H9 (cell line): ENCODE measurements at regions not wholly inside any gene's neighbourhood (a gene's known extent, or its start where the extent isn't known, plus 50 kb on each side); places are given as distances from the start of the nearest gene placed in this dataset.

Experiments
- DNase-seq: peaks from one replicate; pipeline ENCODE4 v3.0.0-alpha.2; 2017
- H2AFZ ChIP-seq: one replicate; pipeline ENCODE4 v1.6.1; 2013; ENCODE audit warnings: mild to moderate bottlenecking, low read length, control low read depth, moderate library complexity
- H2AK5ac ChIP-seq: 2 replicates; pipeline ENCODE4 v1.6.1; 2013; ENCODE audit warnings: low read length, control low read depth, mixed read lengths; ENCODE audit not compliant: insufficient read length
- H2BK120ac ChIP-seq: one replicate; pipeline ENCODE4 v1.6.1; 2013; ENCODE audit warnings: low read depth, mild to moderate bottlenecking, low read length, control low read depth, inconsistent platforms; ENCODE audit not compliant: poor library complexity, severe bottlenecking
- H2BK12ac ChIP-seq: 2 replicates; pipeline ENCODE4 v1.6.1; 2013; ENCODE audit warnings: low read length, control low read depth, mixed read lengths, low read depth; ENCODE audit not compliant: insufficient read length
- H2BK15ac ChIP-seq: 2 replicates; pipeline ENCODE4 v1.6.1; 2013; ENCODE audit warnings: low read depth, low read length, control low read depth
- H2BK20ac ChIP-seq: one replicate; pipeline ENCODE4 v1.6.1; 2013; ENCODE audit warnings: low read depth, mild to moderate bottlenecking, low read length, control low read depth, inconsistent platforms; ENCODE audit not compliant: poor library complexity, severe bottlenecking
- H2BK5ac ChIP-seq: 2 replicates; pipeline ENCODE4 v1.6.1; 2013; ENCODE audit warnings: low read length, control low read depth, mixed read lengths; ENCODE audit not compliant: insufficient read length
- H3K14ac ChIP-seq: 2 replicates; pipeline ENCODE4 v1.6.1; 2013; ENCODE audit warnings: low read length, control low read depth; ENCODE audit not compliant: insufficient read depth
- H3K18ac ChIP-seq: 2 replicates; pipeline ENCODE4 v1.6.1; 2013; ENCODE audit warnings: low read depth, mild to moderate bottlenecking, mixed read lengths, low read length, control low read depth; ENCODE audit not compliant: insufficient read length
- H3K23ac ChIP-seq: 2 replicates; pipeline ENCODE4 v1.6.1; 2013; ENCODE audit warnings: low read length, control low read depth, mixed read lengths, low read depth; ENCODE audit not compliant: insufficient read length
- H3K23me2 ChIP-seq: 2 replicates; pipeline ENCODE4 v1.6.1; 2013; ENCODE audit warnings: low read depth, mild to moderate bottlenecking, mixed read lengths, low read length, control low read depth; ENCODE audit not compliant: insufficient read length, poor library complexity, severe bottlenecking
- H3K27ac ChIP-seq: 2 replicates; pipeline ENCODE4 v1.5.1; 2013; ENCODE audit warnings: low read length, control low read depth, mixed read lengths, low read depth; ENCODE audit not compliant: insufficient read length
- H3K27me3 ChIP-seq: 2 replicates; pipeline ENCODE4 v1.6.1; 2013; ENCODE audit warnings: low read length, control low read depth, inconsistent platforms; ENCODE audit not compliant: insufficient read depth
- H3K4ac ChIP-seq: 2 replicates; pipeline ENCODE4 v1.6.1; 2013; ENCODE audit warnings: low read depth, mild to moderate bottlenecking, control low read depth, inconsistent platforms, low read length, moderate library complexity
- H3K4me1 ChIP-seq: 2 replicates; pipeline ENCODE4 v1.6.1; 2013; ENCODE audit warnings: low read length, control low read depth, inconsistent platforms; ENCODE audit not compliant: insufficient read depth
- H3K4me2 ChIP-seq: 2 replicates; pipeline ENCODE4 v1.6.1; 2013; ENCODE audit warnings: low read length, control low read depth, mixed read lengths; ENCODE audit not compliant: insufficient read length, insufficient read depth
- H3K56ac ChIP-seq: 2 replicates; pipeline ENCODE4 v1.6.1; 2013; ENCODE audit warnings: low read depth, mild to moderate bottlenecking, mixed read lengths, low read length, control low read depth; ENCODE audit not compliant: insufficient read length
- H3K79me1 ChIP-seq: 2 replicates; pipeline ENCODE4 v1.6.1; 2013; ENCODE audit warnings: low read depth, mild to moderate bottlenecking, moderate library complexity, low read length, control low read depth, inconsistent platforms; ENCODE audit not compliant: insufficient read depth, poor library complexity, severe bottlenecking
- H3K79me2 ChIP-seq: 2 replicates; pipeline ENCODE4 v1.6.1; 2013; ENCODE audit warnings: low read length, control low read depth, inconsistent platforms; ENCODE audit not compliant: insufficient read depth
- H3K9ac ChIP-seq: 2 replicates; pipeline ENCODE4 v1.6.1; 2013; ENCODE audit warnings: low read length, control low read depth, mixed read lengths; ENCODE audit not compliant: insufficient read length; ENCODE audit errors: extremely low read depth
- H3K9me3 ChIP-seq: one replicate; pipeline ENCODE4 v1.6.1; 2013; ENCODE audit warnings: low read depth, low read length, inconsistent platforms; ENCODE audit not compliant: control insufficient read depth
- H3T11ph ChIP-seq: one replicate; pipeline ENCODE4 v1.6.1; 2013; ENCODE audit warnings: mild to moderate bottlenecking, low read length, control low read depth, inconsistent platforms
- H4K20me1 ChIP-seq: one replicate; pipeline ENCODE4 v1.6.1; 2013; ENCODE audit not compliant: control insufficient read depth, insufficient read length, insufficient read depth
- H4K5ac ChIP-seq: 2 replicates; pipeline ENCODE4 v1.6.1; 2013; ENCODE audit warnings: low read depth, mild to moderate bottlenecking, mixed read lengths, low read length, control low read depth; ENCODE audit not compliant: insufficient read length
- H4K8ac ChIP-seq: replicated peaks from 2 replicates; pipeline ENCODE4 v1.6.1; 2013; ENCODE audit warnings: low read length, control low read depth, mixed read lengths, low read depth; ENCODE audit not compliant: insufficient read length
- H4K91ac ChIP-seq: 2 replicates; pipeline ENCODE4 v1.6.1; 2013; ENCODE audit warnings: low read depth, mild to moderate bottlenecking, moderate library complexity, mixed read lengths, low read length, control low read depth; ENCODE audit not compliant: insufficient read length
- H3K27ac Mint-ChIP-seq, 3 experiments: 2 replicates in 2 of 3; 3 replicates in 1 of 3; pipeline ENCODE4 v1.8.0; 2020 to 2021; ENCODE audit warnings: mixed read lengths in 3 of 3, mild to moderate bottlenecking in 1 of 3, moderate library complexity in 1 of 3
- H3K27me3 Mint-ChIP-seq: 2 replicates; pipeline ENCODE4 v1.8.0; 2021; ENCODE audit warnings: low read depth, mild to moderate bottlenecking, moderate library complexity, mixed read lengths
- H3K36me3 Mint-ChIP-seq, 3 experiments: 2 replicates in 2 of 3; 3 replicates in 1 of 3; pipeline ENCODE4 v1.8.0; 2020 to 2021; ENCODE audit warnings: low read depth in 3 of 3, mixed read lengths in 3 of 3; ENCODE audit not compliant: insufficient read depth in 1 of 3
- H3K4me1 Mint-ChIP-seq, 2 experiments: 2 replicates each; pipeline ENCODE4 v1.8.0; 2020; ENCODE audit warnings: mixed read lengths in 2 of 2
- H3K4me3 Mint-ChIP-seq, 2 experiments: 2 replicates in 1 of 2; 3 replicates in 1 of 2; pipeline ENCODE4 v1.8.0; 2020 to 2021; ENCODE audit warnings: mild to moderate bottlenecking in 2 of 2, mixed read lengths in 2 of 2, moderate library complexity in 1 of 2
- H3K9me3 Mint-ChIP-seq, 2 experiments: 2 replicates in 1 of 2; 3 replicates in 1 of 2; pipeline ENCODE4 v1.8.0; 2020; ENCODE audit warnings: mild to moderate bottlenecking in 2 of 2, mixed read lengths in 2 of 2, moderate library complexity in 1 of 2
- CTCF ChIP-seq: fragments of 200-600 bp; sonication (generic); conservative IDR thresholded peaks from 3 replicates; pipeline ENCODE4 v1.8.0; 2021; ENCODE audit warnings: antibody characterized with exemption, mild to moderate bottlenecking
- WGBS: extraction: QIAGEN DNeasy Blood & Tissue Kit; methylation state at CpG from one replicate; pipeline ENCODE4 v1.1.7; 2013; ENCODE audit warnings: missing lambda C conversion rate, low lambda C conversion rate, mixed read lengths; ENCODE audit not compliant: insufficient read length; ENCODE audit errors: extremely low coverage; 5-methylcytosine and 5-hydroxymethylcytosine counted together

- no peak for DNase-seq
- no peaks in the 10 kb centered on the region for H3K4me1 ChIP-seq
- Mint-ChIP-seq H3K9me3 (peaks cover 19 to 20% of the 10 kb centered on the region in 2 experiments), H3K36me3 (peaks cover 10 to 35% (median 18%) of the 10 kb centered on the region in 3 experiments; a peak in 6 of 7 replicates), H3K4me3 (no peak overlapping the region), H3K27me3 (no peaks in the 10 kb centered on the region; the same call in 1 of the 2 replicates), H3K27ac (no peak overlapping the region), H3K4me1 (peaks cover 0 to 2% of the 10 kb centered on the region in 2 experiments; a peak in 1 of 4 replicates)
- H3K79me1 ChIP-seq = no peaks in the 10 kb centered on the region
- no peak overlapping the region for H3K27ac ChIP-seq
- H3K23me2 ChIP-seq = no peaks in the 10 kb centered on the region
- no peak overlapping the region for H3T11ph ChIP-seq
- H3K56ac ChIP-seq = no peak overlapping the region
- H3K79me2 ChIP-seq = no peaks in the 10 kb centered on the region
- no peak overlapping the region for H3K18ac ChIP-seq
- no peak overlapping the region for H3K14ac ChIP-seq
- no peak overlapping the region for H4K5ac ChIP-seq
- no peak overlapping the region for H3K4me2 ChIP-seq
- H4K91ac ChIP-seq = no peak overlapping the region
- no peak overlapping the region for H3K4ac ChIP-seq
- no peak overlapping the region for H3K23ac ChIP-seq
- no peaks in the 10 kb centered on the region for H4K20me1 ChIP-seq
- no peak overlapping the region for H2BK12ac ChIP-seq
- H2AFZ ChIP-seq = no peak overlapping the region
- H2BK20ac ChIP-seq = no peak overlapping the region
- no peak overlapping the region for H2AK5ac ChIP-seq
- H3K9me3 ChIP-seq = no peaks in the 10 kb centered on the region
- H4K8ac ChIP-seq = no peak overlapping the region
- no peak for TF ChIP-seq CTCF
- WGBS = no CpG with 5 or more reads among the region's 2 CpGs
- no peak overlapping the region for H3K9ac ChIP-seq
- no peak overlapping the region for H2BK5ac ChIP-seq
- no peak overlapping the region for H2BK120ac ChIP-seq
- H3K27me3 ChIP-seq = no peaks in the 10 kb centered on the region
- no peak overlapping the region for H2BK15ac ChIP-seq
Measured at GRCh38 chr3:107032111-107032510, 345.1 kb upstream of the CCDC54 start.
